Amniotic stem cell (primary cell): ENCODE measurements at regions not wholly inside any gene's neighbourhood (a gene's known extent, or its start where the extent isn't known, plus 50 kb on each side); places are given as distances from the start of the nearest gene placed in this dataset.
"Not testable (repeated sequence)": the region's sequence is repeated elsewhere in the genome, so short reads cannot be mapped to it uniquely, and the experiment has no call there.

Experiments used
- DNase-seq: peaks from one replicate; lab custom pipeline; 2025; lab: John Stamatoyannopoulos, UW

DNA sequence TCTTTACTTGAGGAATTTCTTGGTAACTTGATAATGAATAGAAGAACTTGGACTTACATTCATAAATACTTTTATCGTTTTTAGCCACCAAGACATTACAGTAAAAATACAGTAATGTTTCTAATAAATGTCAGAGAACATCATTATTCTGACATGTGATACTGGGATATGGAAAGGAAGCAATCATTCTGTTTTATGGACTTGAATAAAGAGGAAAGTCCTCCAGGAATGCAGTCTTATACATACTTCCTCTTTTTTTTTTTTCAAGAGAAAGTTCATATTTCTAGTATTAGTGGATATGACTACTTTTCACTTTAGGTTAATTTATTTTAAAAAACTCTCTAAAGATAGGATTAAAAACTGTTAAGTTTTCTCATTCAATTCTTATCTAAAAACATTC is 220.0 kb upstream of the SEMA3C start:
- no peak for DNase-seq

DNA sequence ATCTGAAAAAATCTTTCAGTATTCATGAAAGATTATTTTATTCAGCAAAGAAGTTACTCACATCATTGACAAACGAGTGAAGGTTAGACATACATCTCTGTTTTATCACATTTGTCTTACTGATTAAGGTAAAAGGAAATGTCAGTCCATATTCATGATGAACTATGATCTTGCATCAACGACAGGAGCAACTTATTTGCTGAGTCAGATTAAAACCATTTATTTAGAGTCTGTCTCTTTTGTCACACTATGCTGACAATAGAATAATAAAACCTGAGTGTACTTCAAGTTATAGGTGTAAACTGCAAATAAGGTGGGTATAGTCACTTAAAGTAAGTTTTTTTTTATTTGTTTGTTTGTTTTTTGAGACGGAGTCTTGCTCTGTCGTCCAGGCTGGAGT is 216.5 kb upstream of the SEMA3C start:
- DNase-seq: no peak

DNA sequence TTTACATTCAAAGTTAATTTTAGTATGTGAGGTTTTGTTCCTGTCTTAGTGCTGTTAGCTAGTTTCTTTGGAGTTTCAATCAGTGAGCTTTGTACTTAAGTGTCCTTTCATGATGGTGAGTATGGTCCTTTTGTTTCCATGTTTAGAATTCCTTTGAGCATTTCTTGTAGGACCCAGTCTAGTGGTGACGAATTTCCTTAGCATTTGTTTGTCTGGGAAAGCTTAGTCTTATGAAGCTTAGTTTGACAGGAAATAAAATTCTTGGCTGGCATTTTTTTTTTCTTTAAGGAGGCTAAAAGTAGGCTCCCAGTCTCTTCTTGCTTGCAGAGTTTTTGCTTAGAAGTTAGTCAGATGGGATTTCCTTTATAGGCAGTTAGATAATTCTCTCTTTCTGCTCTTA is 209.2 kb upstream of the SEMA3C start:
- no peak for DNase-seq

DNA sequence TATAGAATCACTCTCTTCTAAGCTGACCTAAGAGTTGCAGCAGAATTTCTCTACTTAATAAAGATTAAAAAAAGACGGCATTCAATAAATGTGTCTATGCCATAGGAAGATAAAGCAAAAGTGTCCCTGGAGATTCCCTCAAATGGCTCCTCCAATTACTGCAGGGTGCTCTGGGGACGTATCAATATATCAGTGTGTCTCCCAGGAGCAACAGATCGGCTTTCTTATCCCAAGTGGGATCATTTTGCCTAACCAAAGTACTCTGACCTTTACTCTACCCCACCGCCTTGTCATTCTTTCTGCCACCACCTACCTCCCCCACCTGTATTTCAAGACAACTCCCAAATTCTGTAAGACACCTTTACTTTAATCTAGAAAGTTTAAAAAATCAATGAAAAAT is 202.0 kb upstream of the SEMA3C start:
- no peak for DNase-seq

DNA sequence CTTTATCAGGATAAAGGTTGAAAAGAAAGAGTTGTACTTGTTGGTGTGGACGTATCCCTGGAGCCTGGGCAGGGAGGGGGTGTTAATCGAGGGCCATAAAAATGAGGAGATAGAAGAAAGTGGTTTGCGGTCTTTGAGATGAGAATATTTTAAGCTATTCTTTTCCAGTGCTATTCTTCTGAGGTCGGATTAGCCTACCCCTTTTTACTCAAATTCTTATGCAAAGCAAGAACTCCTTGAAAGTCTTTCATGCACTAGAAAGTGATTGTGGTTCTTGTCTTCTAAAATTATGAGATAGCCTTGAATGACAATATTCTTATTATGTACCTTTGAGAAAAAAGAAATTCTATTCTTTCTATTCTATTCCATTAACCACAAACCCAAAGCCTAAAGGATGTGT is 201.3 kb upstream of the SEMA3C start:
- DNase-seq: no peak

DNA sequence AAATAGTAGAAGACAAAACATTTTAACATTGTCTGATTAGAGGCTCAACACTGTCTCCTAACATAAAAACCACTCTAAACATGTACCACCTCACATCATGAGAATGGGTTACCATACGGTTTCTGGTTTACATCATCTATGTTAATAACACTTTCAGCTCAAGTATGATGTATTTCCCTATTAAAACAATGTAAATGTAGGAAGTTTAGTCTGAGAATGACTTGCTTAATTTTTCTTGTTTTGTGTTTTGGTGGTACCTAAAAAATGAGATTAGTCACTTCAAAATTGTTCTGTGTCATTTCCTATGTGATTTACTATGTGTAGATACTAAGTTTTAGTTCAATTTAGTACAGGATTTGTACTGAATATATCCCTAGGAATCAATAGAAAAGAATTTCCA is 195.8 kb upstream of the SEMA3C start:
- DNase-seq: no peak

DNA sequence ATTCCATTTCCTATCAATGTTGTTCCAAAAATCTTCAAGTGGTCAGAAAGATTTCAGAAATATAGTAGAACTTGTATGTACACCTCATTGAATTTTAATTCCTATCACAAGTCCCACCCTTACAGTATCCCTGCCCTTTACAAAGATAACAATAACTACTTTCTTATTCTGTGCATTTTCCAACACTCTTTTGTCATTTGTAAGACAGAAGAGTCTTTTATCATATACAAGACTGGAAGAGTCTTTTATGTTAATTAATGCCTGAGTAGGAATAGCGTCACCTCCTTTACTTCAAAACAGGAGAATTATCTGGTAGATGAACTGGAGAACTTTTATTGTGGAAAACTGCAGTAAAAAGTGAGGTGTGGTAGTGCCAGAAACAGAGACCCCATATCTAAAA is 193.9 kb upstream of the SEMA3C start:
- DNase-seq: no peak

DNA sequence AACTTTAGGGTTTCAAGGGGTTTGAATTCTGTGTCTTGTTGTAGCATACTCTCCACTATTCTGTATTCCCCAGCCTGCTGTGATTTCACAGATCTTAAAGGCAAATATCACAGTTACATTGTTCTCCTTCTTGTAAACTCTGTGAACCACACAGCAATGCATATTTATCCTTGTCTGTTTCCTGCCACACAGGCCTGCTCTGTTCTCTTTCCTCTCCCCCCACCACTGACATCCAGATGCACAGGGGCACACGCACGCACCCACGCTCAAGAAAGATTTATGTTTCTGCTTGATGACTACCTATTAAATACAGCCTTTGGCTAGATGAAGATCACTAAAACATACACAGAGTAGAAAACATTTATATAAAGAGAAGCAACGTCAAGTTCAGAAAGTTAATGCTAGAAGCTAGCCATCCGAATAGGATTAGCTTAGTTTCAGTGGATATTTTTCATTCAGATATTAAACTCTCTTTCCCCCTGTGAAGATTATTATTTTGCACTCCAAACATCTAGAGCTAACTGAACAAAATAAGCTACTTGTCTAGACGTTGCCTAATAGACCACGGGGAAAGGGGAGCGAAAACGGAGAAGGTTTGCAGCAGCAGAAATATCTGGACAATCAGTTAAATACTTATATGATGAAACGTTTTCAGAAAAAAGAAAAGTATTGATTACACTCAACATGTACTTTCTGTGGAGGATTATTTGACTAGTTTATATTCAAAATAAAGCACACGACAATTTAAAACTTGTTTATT is 193.1 kb upstream of the SEMA3C start:
- no peak for DNase-seq

DNA sequence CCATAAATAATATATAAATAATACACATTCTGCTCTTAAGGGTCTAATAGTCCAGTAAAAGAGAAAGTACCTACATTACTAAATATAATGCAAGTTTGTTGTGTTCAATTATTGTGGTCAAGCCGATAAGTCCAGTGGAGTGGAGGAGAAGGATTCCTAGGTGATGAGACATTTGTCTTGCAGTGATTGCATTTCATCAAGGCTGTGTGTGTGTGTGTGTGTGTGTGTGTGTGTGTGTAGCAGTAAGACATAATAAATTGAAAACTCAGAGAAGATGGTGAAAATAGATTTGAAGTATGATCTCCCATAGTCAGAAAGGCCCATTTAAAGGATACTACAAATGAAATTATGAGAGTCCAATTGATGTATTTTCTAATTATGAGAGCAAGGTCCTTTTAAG is 192.5 kb upstream of the SEMA3C start:
- DNase-seq: peak; percentile 57

DNA sequence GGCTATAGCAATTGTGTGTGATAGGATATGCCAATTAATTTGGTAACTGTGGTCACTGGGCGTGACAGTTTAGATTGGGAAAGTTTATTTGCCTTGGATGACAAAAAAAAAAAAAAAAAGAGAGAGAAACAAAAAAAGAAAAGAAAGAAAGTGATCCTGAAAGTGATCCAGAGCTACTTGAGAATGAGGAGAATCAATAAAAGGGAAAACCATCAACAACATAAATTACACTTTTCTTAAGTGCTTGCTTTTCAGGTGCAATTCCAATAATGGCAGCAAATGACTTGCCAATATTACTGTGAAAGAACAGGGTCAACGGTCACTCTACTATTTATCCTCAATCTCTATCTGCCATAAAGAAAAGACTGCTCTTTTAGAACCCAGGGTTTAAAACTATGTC is 191.8 kb upstream of the SEMA3C start:
- no peak for DNase-seq

DNA sequence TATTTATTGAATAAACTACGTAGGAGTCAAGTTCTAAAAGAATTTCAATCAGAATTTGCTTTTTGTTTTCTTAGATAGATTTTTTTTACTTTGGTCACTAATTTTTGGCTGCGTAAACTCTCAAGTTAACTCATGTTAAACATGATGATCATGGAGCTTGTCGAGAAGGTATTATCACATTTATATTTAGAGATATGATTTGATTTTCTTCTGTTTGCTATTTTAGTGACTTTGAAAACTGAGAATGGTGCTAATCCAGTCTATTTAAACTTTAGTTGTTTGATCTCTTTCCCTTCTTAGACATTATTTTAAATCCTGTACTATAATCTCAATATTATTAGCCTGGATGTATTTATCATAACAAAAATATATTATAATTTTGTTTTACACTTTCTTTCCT is 179.4 kb upstream of the SEMA3C start:
- no peak for DNase-seq

DNA sequence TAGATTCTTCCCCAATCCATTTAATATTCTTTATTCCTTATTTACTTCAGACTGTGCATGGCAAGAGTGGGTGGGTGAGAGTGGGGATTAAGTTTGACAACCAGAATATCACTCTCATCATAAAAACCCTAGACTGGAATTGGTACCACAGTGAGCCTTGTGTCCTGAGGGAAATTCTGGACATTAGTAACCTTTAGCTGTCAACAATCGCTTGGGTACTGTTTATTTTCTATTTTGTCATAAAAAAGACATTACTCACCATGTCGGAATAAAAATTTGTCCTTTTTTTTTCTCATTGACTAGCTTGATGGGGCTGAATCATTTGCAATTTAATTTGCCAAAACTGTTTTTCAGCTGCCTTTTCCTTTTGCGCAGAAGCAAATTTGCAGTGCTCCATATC is 176.1 kb upstream of the SEMA3C start:
- DNase-seq: no peak

DNA sequence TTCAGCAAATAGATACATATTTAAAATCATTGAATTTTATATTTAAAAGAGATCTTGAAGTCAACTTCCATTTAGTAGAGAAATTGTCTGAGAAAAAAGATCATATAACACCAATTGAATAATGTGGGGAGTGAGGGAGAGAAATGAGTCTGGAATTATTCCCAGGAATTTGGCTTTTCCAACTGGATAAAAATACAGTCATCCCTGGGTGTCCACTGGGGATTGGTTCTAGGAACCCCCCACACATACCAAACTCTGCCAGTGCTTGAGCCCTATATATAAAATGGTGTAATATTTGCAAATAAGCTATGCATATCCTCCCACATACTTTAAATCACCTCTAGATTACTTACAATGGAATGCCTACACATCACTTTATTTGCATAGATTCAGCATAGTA is 162.8 kb upstream of the SEMA3C start:
- no peak for DNase-seq

DNA sequence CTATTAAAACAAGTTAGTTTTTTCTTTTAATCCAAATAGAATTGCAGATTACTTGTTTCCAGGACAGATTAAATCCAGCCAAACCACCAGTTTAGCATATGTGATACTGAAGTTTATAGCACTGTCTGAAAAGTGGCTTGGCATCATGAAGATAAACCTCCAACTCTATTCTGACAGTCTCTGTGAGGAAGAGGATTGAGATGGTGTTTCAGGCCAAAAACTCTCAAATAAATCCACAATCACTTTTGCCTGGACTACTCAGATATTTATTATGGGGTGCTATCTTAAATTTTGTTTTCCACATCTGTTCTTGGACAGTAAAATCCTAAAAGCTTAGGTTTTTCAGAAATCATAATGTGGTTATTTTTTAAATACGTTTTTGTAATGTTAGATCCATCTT is 161.7 kb upstream of the SEMA3C start:
- no peak for DNase-seq

DNA sequence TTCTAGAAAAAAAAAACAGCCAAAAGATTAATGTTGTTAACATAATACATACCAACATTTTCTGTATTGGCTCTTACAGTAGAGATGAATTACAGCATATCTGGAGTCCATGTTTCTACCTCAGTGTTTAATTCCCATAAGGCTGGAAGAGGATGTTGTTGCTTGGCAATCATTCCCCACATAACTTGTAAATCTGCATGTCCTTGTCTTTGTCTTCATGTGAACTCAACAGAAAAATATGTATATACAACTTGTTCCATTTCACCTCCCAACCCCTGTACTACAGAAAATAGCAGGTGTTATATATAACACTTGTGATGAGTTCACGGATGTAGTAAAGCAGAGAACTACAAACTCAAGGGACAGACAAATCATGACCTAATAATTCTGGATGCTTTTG is 160.9 kb upstream of the SEMA3C start:
- no peak for DNase-seq

DNA sequence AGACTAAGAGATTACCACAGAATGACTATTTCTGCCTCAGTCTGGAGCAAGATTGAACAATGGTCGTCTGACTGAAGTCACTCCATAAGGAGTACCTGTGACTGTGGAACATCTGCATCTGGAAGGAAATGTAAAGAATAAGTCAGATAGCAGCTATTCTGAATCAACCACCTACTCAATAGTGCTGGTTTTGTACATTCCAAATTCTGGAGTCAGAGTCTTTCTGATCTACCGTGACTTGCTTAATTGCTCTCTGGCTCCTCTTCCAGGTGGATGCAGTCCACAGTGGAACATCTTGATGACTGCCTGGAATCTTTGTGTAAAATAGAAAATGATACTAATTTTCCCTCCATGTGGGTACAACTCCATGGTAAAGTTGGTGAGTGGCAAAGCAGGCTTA is 156.3 kb upstream of the SEMA3C start:
- no peak for DNase-seq

DNA sequence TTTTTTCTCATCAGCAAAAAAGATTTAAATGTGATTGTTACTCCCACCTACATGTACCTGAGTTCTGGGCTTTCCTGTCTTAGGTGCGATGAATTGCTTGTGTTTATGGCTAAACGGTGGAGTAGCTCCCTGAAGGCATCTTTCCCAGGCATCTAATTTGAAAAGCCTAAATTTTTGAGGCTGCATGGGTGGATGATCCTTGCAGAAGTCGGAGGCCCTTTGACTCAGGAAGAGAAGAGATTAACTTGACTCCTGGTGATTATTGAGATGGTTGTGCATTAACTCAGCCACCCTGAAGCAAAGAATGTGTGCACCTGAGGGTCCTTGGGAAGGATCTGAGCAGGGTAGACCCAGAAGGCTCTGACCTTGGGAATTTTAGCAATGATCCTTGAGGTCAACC is 155.6 kb upstream of the SEMA3C start:
- no peak for DNase-seq

DNA sequence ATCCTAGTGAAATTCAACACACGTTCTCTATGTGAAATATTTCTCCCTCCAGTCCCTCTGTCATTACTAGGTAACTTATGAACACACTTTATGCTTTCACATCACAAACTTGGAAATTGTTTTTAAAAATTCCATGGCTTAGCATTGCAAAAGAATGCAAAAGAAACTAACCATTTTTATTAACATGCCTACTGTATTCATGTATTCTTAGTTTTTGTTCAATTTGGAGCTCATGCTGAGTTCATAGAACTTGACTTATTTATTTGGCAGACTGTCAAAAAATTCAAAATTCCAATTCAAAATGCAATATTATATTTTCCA is 155.0 kb upstream of the SEMA3C start:
- no peak for DNase-seq

DNA sequence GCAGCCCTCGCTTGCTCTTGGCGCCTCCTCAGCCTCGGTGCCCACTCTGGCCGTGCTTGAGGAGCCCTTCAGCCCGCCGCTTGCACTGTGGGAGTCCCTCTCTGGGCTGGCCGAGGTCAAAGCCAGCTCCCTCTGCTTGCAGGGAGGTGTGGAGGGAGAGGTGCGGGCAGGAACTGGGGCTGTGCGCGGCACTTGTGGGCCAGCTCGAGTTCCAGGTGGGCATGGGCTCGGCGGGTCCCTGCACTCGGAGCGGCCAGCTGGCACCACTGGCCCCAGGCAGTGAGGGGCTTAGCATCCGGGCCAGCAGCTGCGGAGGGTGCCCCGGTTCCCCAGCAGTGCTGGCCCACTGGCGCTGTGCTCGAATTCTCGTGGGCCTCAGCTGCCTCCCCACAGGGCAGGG is 152.1 kb upstream of the SEMA3C start:
- no peak for DNase-seq

DNA sequence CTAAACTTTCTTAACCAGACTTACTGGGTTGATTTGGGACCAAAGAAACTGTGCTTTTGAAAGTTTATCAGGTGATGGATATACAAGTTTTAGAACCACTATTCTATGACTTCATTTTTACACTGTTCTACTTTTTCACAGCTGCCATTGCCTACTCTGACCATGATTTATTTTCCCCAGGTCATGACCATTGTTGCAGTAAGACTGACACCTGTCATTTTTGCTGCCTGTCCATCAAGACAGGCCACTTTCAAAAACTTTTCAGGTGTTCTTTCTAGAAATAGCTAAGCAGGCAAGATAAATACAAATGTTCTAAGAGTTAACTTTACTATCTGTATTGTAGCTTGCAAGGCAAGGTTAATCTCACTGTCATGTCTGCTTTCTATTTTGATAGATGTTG is 147.9 kb upstream of the SEMA3C start:
- no peak for DNase-seq

DNA sequence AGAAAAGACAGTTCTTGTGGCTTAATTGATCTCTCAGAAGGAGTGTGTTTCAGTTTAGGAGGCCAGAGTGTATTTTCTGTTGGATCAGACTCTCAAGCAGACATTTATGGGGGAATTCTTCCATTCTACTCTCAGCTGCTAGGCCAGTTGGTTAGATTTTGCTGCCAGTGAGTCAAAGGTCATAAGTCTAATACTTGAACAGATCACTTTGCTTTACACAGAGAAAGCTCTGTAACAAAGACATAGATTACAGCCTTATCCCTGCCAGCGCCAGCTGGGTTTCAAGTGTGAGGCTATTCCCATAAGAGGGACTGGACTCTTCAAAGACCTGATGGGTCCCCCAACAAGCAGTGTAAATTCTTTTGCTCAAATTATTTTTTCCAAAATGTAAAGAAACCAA is 145.6 kb upstream of the SEMA3C start:
- no peak for DNase-seq

DNA sequence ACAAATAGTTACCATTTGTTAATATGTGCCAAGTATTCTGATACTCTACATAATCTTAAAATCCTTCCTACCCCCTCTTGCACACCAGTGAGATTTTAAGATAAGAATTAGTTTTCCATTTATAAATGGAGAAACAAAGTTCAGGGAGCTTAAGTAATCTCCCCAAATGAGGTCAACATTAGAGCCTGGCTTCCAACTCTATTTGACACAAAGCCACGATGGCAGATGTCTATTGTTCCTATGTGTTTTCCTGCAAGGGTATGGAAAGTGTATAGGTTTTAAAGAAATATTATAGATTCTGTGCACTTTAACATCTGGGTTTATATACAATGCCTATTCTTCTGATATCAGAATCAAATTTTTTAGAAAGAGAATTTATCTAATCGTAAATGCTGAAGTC is 143.9 kb upstream of the SEMA3C start:
- no peak for DNase-seq

DNA sequence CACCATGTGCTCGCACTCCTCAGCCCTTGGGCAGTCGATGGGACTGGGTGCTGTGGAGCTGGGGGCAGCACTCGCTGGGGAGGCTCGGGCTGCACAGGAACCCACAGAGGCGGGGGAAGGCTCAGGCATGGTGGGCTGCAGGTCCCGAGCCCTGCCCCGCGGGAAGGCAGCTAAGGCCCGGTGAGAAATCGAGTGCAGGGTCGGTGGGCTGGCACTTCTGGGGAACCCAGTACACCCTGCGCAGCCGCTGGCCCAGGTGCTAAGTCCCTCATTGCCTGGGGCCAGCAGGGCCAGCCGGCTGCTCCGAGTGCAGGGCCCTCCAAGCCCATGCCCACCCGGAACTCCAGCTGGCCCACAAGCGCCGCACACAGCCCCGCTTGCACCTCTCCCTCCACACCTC is 138.6 kb upstream of the SEMA3C start:
- not testable (repeated sequence) for DNase-seq

DNA sequence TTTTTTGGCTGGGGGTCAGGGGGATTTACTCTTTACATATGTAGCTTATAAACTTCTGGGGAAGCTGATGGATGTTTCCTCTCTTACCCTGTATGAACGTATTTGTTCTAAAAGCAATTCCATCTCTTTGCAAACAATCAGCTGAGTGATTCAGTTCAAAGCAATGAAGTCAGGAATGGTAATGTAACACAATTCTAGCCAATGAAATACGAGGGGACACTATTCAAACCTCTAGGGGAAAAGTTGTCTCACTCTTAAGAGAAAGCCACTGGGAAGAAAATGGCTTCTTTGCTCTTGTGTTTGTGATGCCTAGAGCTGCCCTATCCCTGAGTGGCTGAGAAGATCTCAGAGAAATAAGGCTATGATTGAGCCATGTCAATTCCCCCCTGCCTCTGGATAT is 134.8 kb upstream of the SEMA3C start:
- no peak for DNase-seq
